Muscle of leg (tissue), 3 donors: ENCODE measurements at regions not wholly inside any gene's neighbourhood (a gene's known extent, or its start where the extent isn't known, plus 50 kb on each side); places are given as distances from the start of the nearest gene placed in this dataset.

Experiments used
- DNase-seq: peaks from one replicate; pipeline ENCODE4 v3.0.0; 2013
- H3K27ac ChIP-seq: one replicate; pipeline ENCODE4 v1.5.1; 2013; ENCODE audit warnings: mild to moderate bottlenecking, low read length, control low read depth
- H3K27me3 ChIP-seq: one replicate; pipeline ENCODE4 v1.6.1; 2013; ENCODE audit warnings: low read length; ENCODE audit not compliant: control insufficient read depth, insufficient read depth
- H3K36me3 ChIP-seq: one replicate; pipeline ENCODE4 v1.6.1; 2013; ENCODE audit warnings: low read length; ENCODE audit not compliant: control insufficient read depth, insufficient read depth
- H3K4me1 ChIP-seq: one replicate; pipeline ENCODE4 v1.6.1; 2013; ENCODE audit warnings: low read length; ENCODE audit not compliant: control insufficient read depth, insufficient read depth
- H3K4me3 ChIP-seq: one replicate; pipeline ENCODE4 v1.5.1; 2013; ENCODE audit warnings: low read length, control low read depth
- H3K9me3 ChIP-seq: replicated peaks from 2 replicates; pipeline ENCODE4 v1.6.1; 2013; ENCODE audit warnings: low read depth, low read length; ENCODE audit not compliant: control insufficient read depth
- WGBS: methylation state at CpG from one replicate; pipeline ENCODE4 v1.1.5; 2013; ENCODE audit warnings: missing lambda C conversion rate; ENCODE audit not compliant: insufficient coverage; 5-methylcytosine and 5-hydroxymethylcytosine counted together

GRCh38 chr12:24175284-24175683 lies 225.8 kb upstream of the SOX5 start:
- Histone ChIP-seq H3K4me3 (no peak overlapping the region), H3K4me1 (no peaks in the 10 kb centered on the region), H3K27me3 (no peaks in the 10 kb centered on the region), H3K9me3 (no peaks in the 10 kb centered on the region), H3K36me3 (no peaks in the 10 kb centered on the region), H3K27ac (no peak overlapping the region)
- whole genome bisulfite sequencing, result no CpG with 5 or more reads among the region's 2 CpGs
- no peak for DNase-seq

GRCh38 chr12:24173067-24173466 lies 223.6 kb upstream of the SOX5 start:
- H3K27me3 ChIP-seq, result no peaks in the 10 kb centered on the region
- no peaks in the 10 kb centered on the region for H3K36me3 ChIP-seq
- no peak overlapping the region for H3K27ac ChIP-seq
- H3K9me3 ChIP-seq, result no peaks in the 10 kb centered on the region
- no peak for DNase-seq
- H3K4me1 ChIP-seq, result no peaks in the 10 kb centered on the region
- H3K4me3 ChIP-seq, result no peak overlapping the region
- 39% methylated on average over 4 of the region's 7 CpGs for WGBS

GRCh38 chr12:24172773-24173066 lies 223.2 kb upstream of the SOX5 start:
- H3K36me3 ChIP-seq, result no peaks in the 10 kb centered on the region
- H3K4me1 ChIP-seq, result no peaks in the 10 kb centered on the region
- no peaks in the 10 kb centered on the region for H3K9me3 ChIP-seq
- no peak overlapping the region for H3K27ac ChIP-seq
- H3K4me3 ChIP-seq, result no peak overlapping the region
- no peaks in the 10 kb centered on the region for H3K27me3 ChIP-seq
- DNase-seq, result no peak

GRCh38 chr12:24172031-24172772 lies 222.7 kb upstream of the SOX5 start:
- WGBS, result 75% methylated on average over 12 of the region's 13 CpGs
- Histone ChIP-seq H3K27me3 (no peaks in the 10 kb centered on the region), H3K36me3 (no peaks in the 10 kb centered on the region), H3K4me1 (no peaks in the 10 kb centered on the region), H3K4me3 (no peak overlapping the region), H3K27ac (no peak overlapping the region), H3K9me3 (no peaks in the 10 kb centered on the region)
- DNase-seq, result no peak

GRCh38 chr12:24155042-24155441 lies 205.6 kb upstream of the SOX5 start:
- no CpG with 5 or more reads among the region's 2 CpGs for WGBS
- Histone ChIP-seq H3K9me3 (no peaks in the 10 kb centered on the region), H3K36me3 (no peaks in the 10 kb centered on the region), H3K27ac (no peak overlapping the region), H3K27me3 (no peaks in the 10 kb centered on the region), H3K4me3 (no peak overlapping the region), H3K4me1 (no peaks in the 10 kb centered on the region)
- DNase-seq, result no peak

GRCh38 chr12:24153079-24153478 lies 203.6 kb upstream of the SOX5 start:
- H3K27ac ChIP-seq, result no peak overlapping the region

GRCh38 chr12:24152270-24152669 lies 202.8 kb upstream of the SOX5 start:
- no peaks in the 10 kb centered on the region for H3K9me3 ChIP-seq
- DNase-seq, result no peak
- H3K27ac ChIP-seq, result no peak overlapping the region
- no CpG with 5 or more reads among the region's 3 CpGs for WGBS
- no peak overlapping the region for H3K4me3 ChIP-seq
- H3K36me3 ChIP-seq, result no peaks in the 10 kb centered on the region
- no peaks in the 10 kb centered on the region for H3K4me1 ChIP-seq
- H3K27me3 ChIP-seq, result no peaks in the 10 kb centered on the region

More at GRCh38 chr12:24153079-24153478, 203.6 kb upstream of the SOX5 start:
- H3K4me1 ChIP-seq, result no peaks in the 10 kb centered on the region
- DNase-seq, result no peak
- no peaks in the 10 kb centered on the region for H3K9me3 ChIP-seq
- no peaks in the 10 kb centered on the region for H3K27me3 ChIP-seq
- H3K36me3 ChIP-seq, result no peaks in the 10 kb centered on the region
- WGBS, result no CpG with 5 or more reads among the region's 2 CpGs
- no peak overlapping the region for H3K4me3 ChIP-seq

GRCh38 chr12:24143928-24144327 lies 194.5 kb upstream of the SOX5 start:
- H3K36me3 ChIP-seq, result no peaks in the 10 kb centered on the region
- H3K4me3 ChIP-seq, result no peak overlapping the region
- no peaks in the 10 kb centered on the region for H3K4me1 ChIP-seq
- no peaks in the 10 kb centered on the region for H3K9me3 ChIP-seq
- no peak overlapping the region for H3K27ac ChIP-seq
- DNase-seq, result no peak
- H3K27me3 ChIP-seq, result no peaks in the 10 kb centered on the region

GRCh38 chr12:24139035-24139434 lies 189.6 kb upstream of the SOX5 start:
- DNase-seq, result peak; percentile 16
- Histone ChIP-seq H3K27ac (no peak overlapping the region), H3K4me1 (no peaks in the 10 kb centered on the region), H3K9me3 (no peaks in the 10 kb centered on the region), H3K36me3 (no peaks in the 10 kb centered on the region), H3K27me3 (no peaks in the 10 kb centered on the region), H3K4me3 (no peak overlapping the region)
- no CpG with 5 or more reads among the region's 9 CpGs for WGBS

- H3K9me3 ChIP-seq, result no peaks in the 10 kb centered on the region
- WGBS, result 61% methylated on average over 5 of the region's 6 CpGs
- no peak overlapping the region for H3K27ac ChIP-seq
- H3K27me3 ChIP-seq, result no peaks in the 10 kb centered on the region
- H3K36me3 ChIP-seq, result no peaks in the 10 kb centered on the region
- peak; percentile 14 for DNase-seq
- H3K4me1 ChIP-seq, result no peaks in the 10 kb centered on the region
- H3K4me3 ChIP-seq, result no peak overlapping the region
Measured at GRCh38 chr12:24138041-24138440, 188.6 kb upstream of the SOX5 start.

GRCh38 chr12:24135158-24135850 lies 185.8 kb upstream of the SOX5 start:
- no peak for DNase-seq
- WGBS, result 66% methylated on average over 3 of the region's 5 CpGs

More at GRCh38 chr12:24135158-24135850, 185.8 kb upstream of the SOX5 start:
- Histone ChIP-seq H3K27me3 (no peaks in the 10 kb centered on the region), H3K36me3 (no peaks in the 10 kb centered on the region), H3K9me3 (no peaks in the 10 kb centered on the region), H3K4me3 (no peak overlapping the region), H3K4me1 (no peaks in the 10 kb centered on the region), H3K27ac (no peak overlapping the region)
